Suprapubic skin (tissue), 4 donors: ENCODE measurements at regions not wholly inside any gene's neighbourhood (a gene's known extent, or its start where the extent isn't known, plus 50 kb on each side); places are given as distances from the start of the nearest gene placed in this dataset.

Source experiments
- DNase-seq, 2 donors: peaks; one replicate each; pipeline ENCODE4 v3.0.0-alpha.2; 2019; ENCODE audit warnings: low spot score in 2 of 2
- H3K27ac ChIP-seq: fragments of 200-600 bp; sonication (generic); one replicate; pipeline ENCODE4 v1.5.1; 2019
- H3K27me3 ChIP-seq: fragments of 200-600 bp; sonication (generic); one replicate; pipeline ENCODE4 v1.5.1; 2019
- H3K36me3 ChIP-seq: fragments of 200-600 bp; sonication (generic); one replicate; pipeline ENCODE4 v1.5.1; 2019
- H3K4me1 ChIP-seq: fragments of 200-600 bp; sonication (generic); one replicate; pipeline ENCODE4 v1.5.1; 2019
- H3K4me3 ChIP-seq: fragments of 200-600 bp; sonication (generic); one replicate; pipeline ENCODE4 v1.5.1; 2019; ENCODE audit warnings: mild to moderate bottlenecking
- H3K9me3 ChIP-seq: fragments of 200-600 bp; sonication (generic); one replicate; pipeline ENCODE4 v1.5.1; 2019
- EP300 ChIP-seq: sonication (generic); formaldehyde crosslinking; IDR thresholded peaks from one replicate; pipeline ENCODE4 v1.6.1; 2017; ENCODE audit warnings: antibody characterized with exemption
- POLR2A ChIP-seq, 2 donors: fragments of 450-650 bp; IDR thresholded peaks; one replicate each; pipeline ENCODE4 v1.6.1; 2017; ENCODE audit warnings: antibody characterized with exemption in 2 of 2, mild to moderate bottlenecking in 2 of 2, moderate library complexity in 2 of 2
- POLR2AphosphoS5 ChIP-seq, 3 donors: sonication (generic); formaldehyde crosslinking; IDR thresholded peaks; one replicate each; pipeline ENCODE4 v1.6.1; 2017; ENCODE audit warnings: antibody characterized with exemption in 3 of 3
- WGBS: methylation state at CpG from one replicate; pipeline ENCODE4 v1.1.5; 2018; 5-methylcytosine and 5-hydroxymethylcytosine counted together
- TF ChIP-seq, protein P1 (sequence below), 2 donors: fragments of 200-600 bp in 1 of 2; fragments of 450-650 bp in 1 of 2; sonication (generic) in 1 of 2; IDR thresholded peaks; one replicate each; pipeline ENCODE4 v1.5.1; 2016 to 2019; ENCODE audit warnings: antibody characterized with exemption in 2 of 2, mild to moderate bottlenecking in 1 of 2, moderate library complexity in 1 of 2

DNA sequence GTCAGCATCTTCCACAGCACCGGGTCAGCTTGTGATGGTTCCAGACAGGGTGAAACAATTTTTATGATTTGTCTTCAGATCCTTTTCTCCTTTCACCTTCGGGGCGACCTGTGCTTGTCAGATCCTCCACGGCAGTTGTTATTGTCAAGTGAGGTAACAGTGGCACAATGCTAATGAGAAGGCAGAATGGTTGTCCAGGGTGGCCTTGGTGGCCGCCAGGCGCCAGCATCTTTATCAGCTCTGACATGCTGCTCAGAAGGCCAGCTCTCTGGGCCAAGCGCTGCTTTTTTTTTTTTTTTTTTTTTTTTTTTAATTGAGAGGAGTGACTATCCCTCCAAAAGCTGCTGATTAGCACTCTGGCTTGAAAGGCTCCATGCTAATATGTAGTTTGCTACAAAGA lies 52.3 kb upstream of the MGAT5 start:
- Histone ChIP-seq H3K36me3 (no peaks in the 10 kb centered on the region), H3K9me3 (no peaks in the 10 kb centered on the region), H3K27ac (no peak overlapping the region), H3K4me3 (no peak overlapping the region), H3K4me1 (peaks cover 31% of the 10 kb centered on the region), H3K27me3 (no peaks in the 10 kb centered on the region)
- TF ChIP-seq, protein P1, sequence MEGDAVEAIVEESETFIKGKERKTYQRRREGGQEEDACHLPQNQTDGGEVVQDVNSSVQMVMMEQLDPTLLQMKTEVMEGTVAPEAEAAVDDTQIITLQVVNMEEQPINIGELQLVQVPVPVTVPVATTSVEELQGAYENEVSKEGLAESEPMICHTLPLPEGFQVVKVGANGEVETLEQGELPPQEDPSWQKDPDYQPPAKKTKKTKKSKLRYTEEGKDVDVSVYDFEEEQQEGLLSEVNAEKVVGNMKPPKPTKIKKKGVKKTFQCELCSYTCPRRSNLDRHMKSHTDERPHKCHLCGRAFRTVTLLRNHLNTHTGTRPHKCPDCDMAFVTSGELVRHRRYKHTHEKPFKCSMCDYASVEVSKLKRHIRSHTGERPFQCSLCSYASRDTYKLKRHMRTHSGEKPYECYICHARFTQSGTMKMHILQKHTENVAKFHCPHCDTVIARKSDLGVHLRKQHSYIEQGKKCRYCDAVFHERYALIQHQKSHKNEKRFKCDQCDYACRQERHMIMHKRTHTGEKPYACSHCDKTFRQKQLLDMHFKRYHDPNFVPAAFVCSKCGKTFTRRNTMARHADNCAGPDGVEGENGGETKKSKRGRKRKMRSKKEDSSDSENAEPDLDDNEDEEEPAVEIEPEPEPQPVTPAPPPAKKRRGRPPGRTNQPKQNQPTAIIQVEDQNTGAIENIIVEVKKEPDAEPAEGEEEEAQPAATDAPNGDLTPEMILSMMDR (IDR thresholded peaks at IDR 0.05), result no peak
- no peak for TF ChIP-seq POLR2A (IDR thresholded peaks at IDR 0.05)
- no peak for TF ChIP-seq EP300
- no peak for TF ChIP-seq POLR2AphosphoS5 (IDR thresholded peaks at IDR 0.05)
- 86% methylated on average over 7 of the region's 7 CpGs for WGBS
- no peak for DNase-seq

DNA sequence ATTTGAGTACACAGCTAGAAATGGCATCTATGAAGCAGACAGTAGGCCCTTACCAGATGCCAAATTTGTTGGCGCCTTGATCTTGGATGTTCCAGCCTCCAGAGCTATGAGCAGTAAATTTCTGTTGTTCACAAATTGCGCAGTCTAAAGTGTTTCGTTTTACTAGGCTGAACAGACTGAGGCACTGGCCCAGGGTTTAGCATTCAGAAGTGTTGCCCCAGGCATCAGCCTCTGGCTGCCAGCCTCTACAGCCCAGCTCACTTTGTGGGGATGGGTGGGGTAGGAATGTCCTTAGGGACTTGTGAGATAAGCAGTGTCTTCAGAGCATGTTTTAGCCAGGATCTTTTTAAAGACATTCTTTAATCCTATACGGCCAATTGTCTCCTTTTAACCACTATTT lies 51.5 kb upstream of the MGAT5 start:
- no peaks in the 10 kb centered on the region for H3K9me3 ChIP-seq
- no peak overlapping the region for H3K27ac ChIP-seq
- 77% methylated on average over 4 of the region's 4 CpGs for WGBS
- no peak overlapping the region for H3K4me3 ChIP-seq
- TF ChIP-seq, protein P1 (IDR thresholded peaks at IDR 0.05), result no peak
- TF ChIP-seq EP300, result no peak
- TF ChIP-seq POLR2A (IDR thresholded peaks at IDR 0.05), result no peak
- no peak for TF ChIP-seq POLR2AphosphoS5 (IDR thresholded peaks at IDR 0.05)
- peaks cover 39% of the 10 kb centered on the region for H3K4me1 ChIP-seq
- no peaks in the 10 kb centered on the region for H3K27me3 ChIP-seq
- DNase-seq, result no peak
- H3K36me3 ChIP-seq, result no peaks in the 10 kb centered on the region

DNA sequence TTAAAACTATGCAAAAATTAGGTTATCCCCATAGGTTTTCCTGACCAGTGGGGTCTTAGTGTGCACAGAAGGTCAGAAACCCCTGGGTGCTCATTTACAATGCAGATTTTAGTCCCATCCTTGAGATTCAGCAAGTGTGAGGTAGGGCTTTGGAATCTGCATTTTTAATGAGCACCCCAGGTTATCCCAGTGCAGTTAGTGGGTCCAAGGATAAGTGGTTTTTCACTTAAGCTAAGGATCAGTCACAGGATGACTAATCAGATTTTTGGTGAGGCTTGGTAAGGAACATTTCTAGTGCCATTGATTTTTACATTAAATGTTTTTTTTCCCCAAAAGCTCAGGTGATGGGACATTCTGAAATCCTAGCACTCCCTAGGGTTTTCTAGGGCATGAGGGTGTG lies 50.7 kb upstream of the MGAT5 start:
- Histone ChIP-seq H3K4me1 (peaks cover 42% of the 10 kb centered on the region), H3K27me3 (no peaks in the 10 kb centered on the region)

More for the DNA sequence above, 50.7 kb upstream of the MGAT5 start:
- DNase-seq, result no peak
- Histone ChIP-seq H3K9me3 (no peaks in the 10 kb centered on the region), H3K36me3 (no peaks in the 10 kb centered on the region), H3K27ac (no peak overlapping the region), H3K4me3 (no peak overlapping the region)
- TF ChIP-seq EP300 (no peak), POLR2AphosphoS5 (IDR thresholded peaks at IDR 0.05) (no peak), POLR2A (IDR thresholded peaks at IDR 0.05) (no peak)
- TF ChIP-seq, protein P1 (IDR thresholded peaks at IDR 0.05), result no peak
